GM19025 (cell line): ENCODE measurements at regions not wholly inside any gene's neighbourhood (a gene's known extent, or its start where the extent isn't known, plus 50 kb on each side); places are given as distances from the start of the nearest gene placed in this dataset.

Source experiments
- ATAC-seq: cut with Tn5 transposase; IDR thresholded peaks from one replicate; pipeline ENCODE4 v1.9.1; 2021; ENCODE audit warnings: mild to moderate bottlenecking, low read depth, moderate library complexity; ENCODE audit not compliant: unreplicated experiment

GRCh38 chr10:55410415-55410885 lies 609.4 kb upstream of the PCDH15 start:
- no peak for ATAC-seq

- no peak for ATAC-seq
Measured at GRCh38 chr10:55404094-55404493, 603.1 kb upstream of the PCDH15 start.

DNA sequence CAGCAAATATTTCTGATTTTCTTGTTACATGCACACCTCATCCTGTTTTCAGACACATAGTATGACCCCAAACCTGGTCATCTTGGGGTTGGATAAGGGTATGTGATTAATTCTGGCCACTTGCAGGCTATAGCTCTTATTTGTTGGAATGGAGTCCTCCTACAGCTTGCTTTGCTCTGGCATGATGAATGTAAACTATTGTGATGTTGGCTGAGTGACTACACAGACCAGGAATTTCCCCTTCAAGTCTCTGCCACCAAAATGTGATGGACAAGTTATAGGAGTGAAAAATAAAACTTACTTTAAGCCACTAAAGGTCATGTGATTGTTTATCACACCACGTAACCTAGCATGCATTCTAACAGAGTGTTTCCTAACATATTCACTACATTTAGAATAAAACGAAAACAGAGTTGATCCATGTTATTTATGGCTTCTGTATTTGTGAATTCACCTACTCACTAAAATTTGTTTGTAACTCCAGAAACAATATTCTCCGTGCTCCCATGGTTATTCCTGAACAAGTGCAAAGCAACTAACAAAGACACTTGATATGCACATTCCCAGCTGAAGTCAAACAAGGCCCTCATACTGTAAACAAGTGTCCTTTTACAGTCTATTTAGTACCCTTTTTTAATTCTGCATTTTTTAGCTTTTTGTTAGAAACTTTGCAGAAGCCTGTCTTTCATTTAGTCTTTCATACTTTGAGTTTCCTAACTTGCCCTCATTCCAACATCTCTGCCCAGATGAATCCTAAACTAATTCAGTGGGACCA lies 599.2 kb upstream of the PCDH15 start:
- no peak for ATAC-seq

- ATAC-seq = no peak
Measured at GRCh38 chr10:55398497-55398882, 597.5 kb upstream of the PCDH15 start.

- ATAC-seq = no peak
Measured at GRCh38 chr10:55397777-55398496, 596.9 kb upstream of the PCDH15 start.

DNA sequence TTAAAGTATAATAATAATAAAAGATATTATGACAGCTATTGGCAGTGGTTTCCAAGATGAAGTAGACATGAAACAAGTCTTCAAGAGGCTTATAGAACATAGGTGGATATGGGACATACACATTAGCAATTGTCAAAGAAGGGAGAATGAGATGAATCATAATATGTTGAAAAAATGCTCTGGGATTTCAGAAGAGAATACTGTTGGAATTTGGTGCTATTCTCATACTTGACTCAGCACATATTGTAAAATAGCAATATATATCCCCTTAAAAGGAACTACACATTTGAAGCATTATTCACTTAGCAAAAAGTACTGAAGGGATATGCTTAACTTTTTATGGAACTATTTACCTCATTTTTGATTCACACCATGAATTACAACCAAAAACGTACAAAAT lies 577.2 kb upstream of the PCDH15 start:
- ATAC-seq = no peak

GRCh38 chr10:55374917-55375316 lies 573.9 kb upstream of the PCDH15 start:
- ATAC-seq = no peak

- no peak for ATAC-seq
Measured at GRCh38 chr10:55374060-55374459, 573.0 kb upstream of the PCDH15 start.

- no peak for ATAC-seq
Measured at GRCh38 chr10:55369670-55370420, 568.8 kb upstream of the PCDH15 start.

GRCh38 chr10:55368467-55368866 lies 567.4 kb upstream of the PCDH15 start:
- ATAC-seq = no peak

DNA sequence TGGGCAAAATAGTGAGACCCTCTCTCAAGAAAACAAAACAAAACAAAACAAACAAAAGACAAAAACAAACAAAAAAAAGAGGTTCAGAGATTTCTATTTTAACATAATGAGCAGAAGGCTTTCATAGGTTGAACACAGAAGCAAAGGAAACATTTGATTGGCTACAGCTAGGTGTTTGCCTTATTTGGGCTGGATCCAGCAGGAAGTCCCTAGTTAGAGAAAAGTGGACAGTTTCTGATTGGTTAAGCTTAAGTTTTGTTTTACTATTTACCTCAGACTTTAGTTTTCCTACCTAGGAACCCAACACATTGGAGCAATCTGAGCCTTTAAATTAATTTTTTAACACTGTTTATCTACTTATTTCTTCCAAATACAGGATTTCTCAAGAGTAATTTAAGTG lies 566.5 kb upstream of the PCDH15 start:
- no peak for ATAC-seq

- ATAC-seq = no peak
Measured at GRCh38 chr10:55358539-55358938, 557.5 kb upstream of the PCDH15 start.

GRCh38 chr10:55353414-55353813 lies 552.4 kb upstream of the PCDH15 start:
- ATAC-seq = no peak

GRCh38 chr10:55351431-55351830 lies 550.4 kb upstream of the PCDH15 start:
- no peak for ATAC-seq

DNA sequence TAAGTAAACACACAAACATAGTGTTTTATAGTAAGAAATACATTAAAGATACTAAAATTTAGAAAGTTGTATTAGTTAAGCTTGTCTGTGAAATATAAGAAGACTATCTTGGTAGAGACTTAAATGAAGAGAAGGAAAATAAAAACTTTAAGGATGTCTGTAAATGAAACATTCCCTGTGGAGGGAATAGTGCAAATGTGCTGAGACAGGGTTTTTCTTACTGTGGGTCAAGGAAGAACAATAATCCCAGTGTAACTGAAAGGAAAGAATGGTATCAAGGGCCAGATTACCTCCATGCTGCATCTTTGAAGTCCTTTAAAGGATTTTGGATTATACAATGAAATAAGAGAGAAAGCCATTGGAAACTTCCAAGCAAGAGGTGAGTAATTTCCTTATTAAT lies 547.5 kb upstream of the PCDH15 start:
- ATAC-seq = no peak

DNA sequence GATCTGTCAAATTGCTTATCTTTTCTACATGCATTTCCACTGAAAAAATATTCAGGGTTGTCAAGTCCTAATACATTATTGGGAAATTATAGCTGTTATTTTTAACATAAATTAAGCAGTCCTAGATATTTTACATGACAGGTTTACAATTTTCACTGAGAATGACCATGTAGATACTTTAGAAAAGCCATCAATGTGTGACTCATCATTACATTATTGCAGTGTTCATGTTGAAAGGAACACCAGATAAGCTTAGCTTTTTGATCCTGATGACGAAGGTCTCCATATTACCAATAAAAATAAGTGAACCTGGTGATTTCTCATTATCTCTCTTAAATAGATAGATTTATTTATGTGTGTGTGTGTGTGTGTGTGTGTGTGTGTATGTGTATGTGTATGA lies 529.5 kb upstream of the PCDH15 start:
- ATAC-seq = no peak

- no peak for ATAC-seq
Measured at GRCh38 chr10:55329796-55330195, 528.8 kb upstream of the PCDH15 start.

DNA sequence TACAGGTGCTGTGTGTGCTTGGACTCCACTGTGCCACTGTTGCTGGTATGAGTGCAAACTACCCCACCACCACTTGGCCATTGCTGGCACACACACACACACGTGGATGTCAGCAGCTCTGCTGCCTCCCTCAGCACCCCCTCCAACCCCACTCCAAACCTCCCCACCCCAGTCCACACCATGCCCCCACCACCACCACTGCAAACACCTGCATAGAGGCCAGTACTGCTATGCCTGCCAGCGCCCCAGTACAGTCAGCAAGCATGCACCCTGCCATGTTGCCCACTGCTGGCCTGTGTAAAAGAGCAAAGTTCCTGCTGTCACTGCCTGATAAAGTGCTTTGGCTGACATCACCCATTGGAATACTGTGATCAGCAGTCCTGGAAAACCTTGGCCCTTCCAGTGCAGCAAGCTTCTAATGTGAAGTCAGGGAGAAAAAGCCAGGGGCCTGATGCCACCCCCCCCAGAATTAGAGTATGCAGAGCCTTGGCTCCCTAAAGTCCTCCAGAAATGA lies 519.2 kb upstream of the PCDH15 start:
- no peak for ATAC-seq

DNA sequence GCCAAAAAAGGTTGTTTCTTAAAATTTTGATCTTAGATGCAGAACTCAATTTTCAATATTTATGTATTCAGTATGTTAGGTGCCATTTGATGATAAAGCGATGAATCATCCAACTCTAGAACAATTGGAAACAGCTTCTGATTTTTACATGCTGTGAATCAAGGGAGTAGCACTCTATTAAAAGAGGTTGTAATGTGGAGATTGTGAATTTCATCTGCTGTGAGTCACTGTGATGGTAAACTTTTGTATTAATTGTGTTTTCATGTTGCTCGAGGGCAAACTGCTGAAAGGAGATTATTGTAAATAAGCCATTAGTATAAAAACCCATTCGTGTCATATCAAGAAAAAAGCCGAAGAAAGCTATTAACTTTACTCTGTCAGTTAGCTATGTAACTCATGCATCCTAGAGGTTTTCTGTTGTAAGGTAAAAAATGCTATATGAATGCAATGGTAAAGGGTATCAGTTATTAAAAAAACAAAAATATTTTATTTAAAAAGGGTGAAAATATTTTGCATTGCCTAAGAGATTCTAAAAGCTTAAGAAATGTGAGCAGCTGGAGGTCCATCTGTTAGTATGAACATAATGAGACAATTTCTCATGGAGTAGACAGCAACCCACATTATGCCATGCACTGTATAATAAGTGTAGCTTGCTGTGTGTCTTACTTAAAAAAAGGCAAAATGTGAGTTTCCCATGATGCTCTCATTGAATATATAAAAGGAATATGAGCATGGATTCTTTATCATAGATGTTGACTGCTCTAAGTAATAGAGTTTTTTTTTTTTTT lies 511.0 kb upstream of the PCDH15 start:
- no peak for ATAC-seq

GRCh38 chr10:55310143-55310542 lies 509.1 kb upstream of the PCDH15 start:
- ATAC-seq = no peak
